Activated naive CD8-positive, alpha-beta T cell treated with anti-CD3 and anti-CD28 coated beads, Interleukin-2, amount 50 U/mL, for 16 hours (primary cell): ENCODE measurements at regions not wholly inside any gene's neighbourhood (a gene's known extent, or its start where the extent isn't known, plus 50 kb on each side); places are given as distances from the start of the nearest gene placed in this dataset.
"Not testable (repeated sequence)": the region's sequence is repeated elsewhere in the genome, so short reads cannot be mapped to it uniquely, and the experiment has no call there.

ENCODE experiments used
- DNase-seq: peaks from one replicate; pipeline ENCODE4 v3.0.0-alpha.2; 2020; ENCODE audit warnings: low read depth, low spot score

GRCh38 chr4:138892483-138893407 lies 122.8 kb upstream of the NOCT start:
- DNase-seq = no peak

- DNase-seq = no peak
Measured at GRCh38 chr4:138891631-138892031, 124.0 kb upstream of the NOCT start.

- no peak for DNase-seq
Measured at GRCh38 chr4:138890891-138891570, 124.5 kb upstream of the NOCT start.

- no peak for DNase-seq
Measured at GRCh38 chr4:138889216-138889615, 126.4 kb upstream of the NOCT start.

GRCh38 chr4:138887741-138888140 lies 127.8 kb upstream of the NOCT start:
- no peak for DNase-seq

- no peak for DNase-seq
Measured at GRCh38 chr4:138887341-138887740, 128.2 kb upstream of the NOCT start.

GRCh38 chr4:138879757-138880156 lies 135.8 kb upstream of the NOCT start:
- no peak for DNase-seq

GRCh38 chr4:138875891-138876608 lies 139.5 kb upstream of the NOCT start:
- DNase-seq = no peak

GRCh38 chr4:138871555-138871875 lies 144.1 kb upstream of the NOCT start:
- DNase-seq = no peak

- DNase-seq = no peak
Measured at GRCh38 chr4:138870737-138871554, 144.6 kb upstream of the NOCT start.

- no peak for DNase-seq
Measured at GRCh38 chr4:138869631-138870030, 145.9 kb upstream of the NOCT start.

- no peak for DNase-seq
Measured at GRCh38 chr4:138869165-138869564, 146.4 kb upstream of the NOCT start.

GRCh38 chr4:138868562-138868961 lies 147.0 kb upstream of the NOCT start:
- DNase-seq = no peak

- no peak for DNase-seq
Measured at GRCh38 chr4:138867404-138867803, 148.2 kb upstream of the NOCT start.

GRCh38 chr4:138866314-138866713 lies 149.3 kb upstream of the NOCT start:
- DNase-seq = no peak

- DNase-seq = no peak
Measured at GRCh38 chr4:138865765-138866164, 149.8 kb upstream of the NOCT start.

GRCh38 chr4:138864961-138865720 lies 150.4 kb upstream of the NOCT start:
- DNase-seq = no peak

GRCh38 chr4:138863160-138863559 lies 152.4 kb upstream of the NOCT start:
- no peak for DNase-seq

GRCh38 chr4:138861135-138861534 lies 154.4 kb upstream of the NOCT start:
- no peak for DNase-seq

GRCh38 chr4:138860357-138860756 lies 155.2 kb upstream of the NOCT start:
- not testable (repeated sequence) for DNase-seq

GRCh38 chr4:138859254-138859653 lies 156.3 kb upstream of the NOCT start:
- DNase-seq = no peak
